ENCODE measurements at regions not wholly inside any gene's neighbourhood (a gene's known extent, or its start where the extent isn't known, plus 50 kb on each side); places are given as distances from the start of the nearest gene placed in this dataset.

DNA sequence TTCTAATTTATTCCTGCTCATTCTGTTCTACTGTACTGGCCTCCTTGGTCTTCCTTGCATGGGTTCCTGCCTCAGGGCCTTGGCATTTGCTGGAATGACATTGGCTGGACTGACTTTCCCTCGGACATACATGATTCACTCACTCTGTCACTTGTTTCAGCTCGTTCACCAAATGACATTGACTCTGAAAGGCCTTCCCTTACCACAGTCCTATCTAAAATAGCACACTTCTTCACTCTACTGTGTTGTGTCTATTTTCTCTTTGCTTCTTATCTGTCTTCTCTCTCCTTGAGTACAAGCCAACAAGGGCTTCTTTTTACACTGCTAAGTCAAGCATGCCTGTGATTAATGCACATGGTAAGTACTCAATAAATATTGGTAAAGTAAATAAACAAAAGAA is 65.6 kb downstream of the SCG2 start:
- no peak for ATAC-seq

DNA sequence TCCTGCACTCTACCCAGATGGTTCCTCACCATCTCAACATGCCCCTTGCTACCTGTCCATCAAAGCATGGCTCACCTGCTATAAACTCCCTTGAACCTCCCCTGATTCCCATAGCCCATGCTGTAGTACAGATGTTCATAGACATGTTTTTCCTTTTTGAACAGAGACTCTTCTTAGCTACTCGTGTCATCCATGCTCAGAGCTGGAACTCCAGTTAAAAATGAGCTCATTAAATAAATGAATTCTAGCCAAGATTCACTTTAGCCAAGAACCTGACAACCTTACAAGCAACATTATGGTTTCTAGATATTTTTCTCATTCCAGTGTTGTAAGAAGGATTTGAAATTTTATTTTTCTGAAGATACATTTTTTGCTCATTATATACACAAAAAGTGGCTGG is 65.0 kb downstream of the SCG2 start:
- Histone ChIP-seq H3K27me3 (ENCODE audit: low read depth) (no peaks in the 10 kb centered on the region), H3K4me3 (no peak overlapping the region), H3K27ac (no peak overlapping the region), H3K36me3 (no peaks in the 10 kb centered on the region), H3K4me1 (no peaks in the 10 kb centered on the region), H3K9me3 (no peaks in the 10 kb centered on the region)
- no peak for ATAC-seq
- intact Hi-C loops (cut with DNase I) = no loop called here
- no peak for DNase-seq
- TF ChIP-seq, protein P1, sequence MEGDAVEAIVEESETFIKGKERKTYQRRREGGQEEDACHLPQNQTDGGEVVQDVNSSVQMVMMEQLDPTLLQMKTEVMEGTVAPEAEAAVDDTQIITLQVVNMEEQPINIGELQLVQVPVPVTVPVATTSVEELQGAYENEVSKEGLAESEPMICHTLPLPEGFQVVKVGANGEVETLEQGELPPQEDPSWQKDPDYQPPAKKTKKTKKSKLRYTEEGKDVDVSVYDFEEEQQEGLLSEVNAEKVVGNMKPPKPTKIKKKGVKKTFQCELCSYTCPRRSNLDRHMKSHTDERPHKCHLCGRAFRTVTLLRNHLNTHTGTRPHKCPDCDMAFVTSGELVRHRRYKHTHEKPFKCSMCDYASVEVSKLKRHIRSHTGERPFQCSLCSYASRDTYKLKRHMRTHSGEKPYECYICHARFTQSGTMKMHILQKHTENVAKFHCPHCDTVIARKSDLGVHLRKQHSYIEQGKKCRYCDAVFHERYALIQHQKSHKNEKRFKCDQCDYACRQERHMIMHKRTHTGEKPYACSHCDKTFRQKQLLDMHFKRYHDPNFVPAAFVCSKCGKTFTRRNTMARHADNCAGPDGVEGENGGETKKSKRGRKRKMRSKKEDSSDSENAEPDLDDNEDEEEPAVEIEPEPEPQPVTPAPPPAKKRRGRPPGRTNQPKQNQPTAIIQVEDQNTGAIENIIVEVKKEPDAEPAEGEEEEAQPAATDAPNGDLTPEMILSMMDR (IDR thresholded peaks at IDR 0.05) = no peak

More for the DNA sequence above, 65.6 kb downstream of the SCG2 start:
- no peaks in the 10 kb centered on the region for H3K27me3 ChIP-seq (ENCODE audit: low read depth)
- DNase-seq = no peak
- H3K36me3 ChIP-seq = no peaks in the 10 kb centered on the region
- TF ChIP-seq, protein P1 (IDR thresholded peaks at IDR 0.05) = no peak
- no peaks in the 10 kb centered on the region for H3K9me3 ChIP-seq
- H3K4me1 ChIP-seq = no peaks in the 10 kb centered on the region
- H3K4me3 ChIP-seq = no peak overlapping the region
- intact Hi-C loops (cut with DNase I) = no loop called here
- H3K27ac ChIP-seq = no peak overlapping the region

DNA sequence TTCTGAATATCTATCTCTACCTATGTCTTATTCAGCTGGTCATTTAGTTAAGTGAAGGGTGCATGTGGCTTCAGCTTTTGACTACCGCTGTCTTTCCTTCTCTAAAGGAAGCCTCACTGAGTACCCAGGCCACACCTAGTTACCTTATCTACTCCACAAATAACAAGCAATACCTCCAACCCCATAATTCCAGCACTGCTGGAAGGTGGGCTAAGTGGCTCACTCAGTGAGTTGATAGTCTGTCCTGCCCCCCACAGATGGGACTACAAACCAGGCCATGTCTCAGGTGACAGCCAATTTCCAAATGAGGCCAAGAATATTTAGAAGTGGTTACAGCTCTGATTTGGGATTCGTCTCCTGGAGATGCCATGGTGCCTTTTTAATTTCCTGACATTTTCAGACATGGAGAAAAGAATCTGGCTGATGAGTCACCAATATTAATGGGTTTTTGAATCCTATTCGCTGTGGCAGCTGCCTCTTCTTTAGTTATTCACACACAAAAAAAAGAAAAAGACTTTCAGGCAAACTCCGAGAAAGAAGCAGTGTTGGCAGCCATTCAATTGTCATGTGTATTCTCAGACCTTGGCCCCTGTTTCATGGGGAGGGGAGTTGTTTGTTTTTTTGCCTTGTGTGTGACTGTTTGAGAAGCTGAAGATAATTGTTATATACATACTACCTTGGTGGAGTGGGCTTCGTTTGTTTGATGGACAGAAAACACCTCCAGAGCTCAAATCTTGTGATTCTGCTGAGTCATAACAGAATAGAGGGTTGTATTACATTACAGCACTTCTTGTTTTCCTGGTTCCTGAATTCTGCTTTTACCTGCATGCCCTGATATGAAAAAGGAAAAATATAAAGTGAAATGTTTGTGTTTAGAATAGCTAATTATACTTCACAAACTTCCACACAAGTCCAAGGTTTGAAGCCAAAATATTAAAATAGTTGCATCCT is 64.2 kb downstream of the SCG2 start:
- H3K27ac ChIP-seq = no peak overlapping the region
- DNase-seq (no peak), ATAC-seq (no peak)
- TF ChIP-seq, protein P1 (IDR thresholded peaks at IDR 0.05) = no peak
- H3K27me3 ChIP-seq (ENCODE audit: low read depth) = no peaks in the 10 kb centered on the region
- no peak overlapping the region for H3K4me3 ChIP-seq
- H3K9me3 ChIP-seq = no peaks in the 10 kb centered on the region
- no peaks in the 10 kb centered on the region for H3K36me3 ChIP-seq
- H3K4me1 ChIP-seq = no peaks in the 10 kb centered on the region
- intact Hi-C loops (cut with DNase I) = no loop called here

DNA sequence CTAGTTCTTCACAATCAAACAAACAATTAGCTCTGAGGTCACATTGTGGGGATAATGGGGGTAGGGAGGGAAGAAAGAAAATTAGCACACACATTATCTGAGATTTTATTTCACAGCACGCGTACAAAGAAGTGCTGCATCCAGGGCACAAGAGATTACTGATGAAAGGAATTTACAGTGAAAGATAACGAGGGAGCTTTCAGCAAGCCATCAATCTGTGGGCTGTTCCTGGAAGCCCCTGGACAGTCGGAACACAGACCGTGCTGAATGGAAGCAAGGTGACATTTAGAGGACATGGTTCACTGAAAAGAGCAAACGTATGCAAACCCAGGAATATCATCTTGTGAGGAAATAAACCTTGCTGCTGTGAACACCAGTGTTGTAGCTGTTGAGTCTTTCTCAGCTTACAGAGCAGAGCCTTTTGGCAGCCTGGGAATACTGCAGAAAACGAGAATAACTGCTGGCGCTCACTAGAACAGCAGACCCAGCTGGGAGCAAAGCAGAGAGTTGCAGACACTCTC is 63.2 kb downstream of the SCG2 start:
- TF ChIP-seq, protein P1 (IDR thresholded peaks at IDR 0.05) = no peak
- Histone ChIP-seq H3K27ac (no peak overlapping the region), H3K27me3 (ENCODE audit: low read depth) (no peaks in the 10 kb centered on the region), H3K4me3 (no peak overlapping the region), H3K36me3 (no peaks in the 10 kb centered on the region), H3K4me1 (no peaks in the 10 kb centered on the region), H3K9me3 (no peaks in the 10 kb centered on the region)
- intact Hi-C loops (cut with DNase I) = no loop called here
- DNase-seq (no peak), ATAC-seq (no peak)

DNA sequence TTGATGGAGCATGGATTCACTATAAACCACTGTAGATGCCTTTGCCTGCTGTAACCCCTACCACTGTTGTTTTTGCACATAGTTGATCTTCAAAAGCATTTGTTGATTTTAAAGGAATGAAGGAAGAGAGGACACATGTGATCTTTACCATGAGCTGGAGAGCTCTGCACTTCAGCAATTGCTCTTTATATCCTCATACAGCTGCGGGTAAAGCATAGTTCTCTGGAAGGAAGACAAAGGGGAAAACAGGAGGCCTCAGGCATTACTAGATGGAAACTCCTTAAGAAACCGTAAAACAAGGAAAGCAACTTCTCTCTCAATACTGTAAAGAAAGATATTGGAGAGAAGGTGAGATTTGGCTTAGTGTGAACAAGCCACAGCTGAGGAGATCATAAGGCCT is 60.6 kb downstream of the SCG2 start:
- TF ChIP-seq, protein P1 (IDR thresholded peaks at IDR 0.05) = no peak
- Histone ChIP-seq H3K27ac (no peak overlapping the region), H3K4me3 (no peak overlapping the region), H3K9me3 (no peaks in the 10 kb centered on the region), H3K36me3 (no peaks in the 10 kb centered on the region), H3K4me1 (no peaks in the 10 kb centered on the region), H3K27me3 (ENCODE audit: low read depth) (no peaks in the 10 kb centered on the region)
- intact Hi-C loops (cut with DNase I) = no loop called here
- ATAC-seq (no peak), DNase-seq (no peak)
